GM19438 (cell line): ENCODE measurements at regions not wholly inside any gene's neighbourhood (a gene's known extent, or its start where the extent isn't known, plus 50 kb on each side); places are given as distances from the start of the nearest gene placed in this dataset.

Experiments used
- ATAC-seq: cut with Tn5 transposase; IDR thresholded peaks from one replicate; pipeline ENCODE4 v1.9.1; 2021; ENCODE audit warnings: low read depth; ENCODE audit not compliant: unreplicated experiment

DNA sequence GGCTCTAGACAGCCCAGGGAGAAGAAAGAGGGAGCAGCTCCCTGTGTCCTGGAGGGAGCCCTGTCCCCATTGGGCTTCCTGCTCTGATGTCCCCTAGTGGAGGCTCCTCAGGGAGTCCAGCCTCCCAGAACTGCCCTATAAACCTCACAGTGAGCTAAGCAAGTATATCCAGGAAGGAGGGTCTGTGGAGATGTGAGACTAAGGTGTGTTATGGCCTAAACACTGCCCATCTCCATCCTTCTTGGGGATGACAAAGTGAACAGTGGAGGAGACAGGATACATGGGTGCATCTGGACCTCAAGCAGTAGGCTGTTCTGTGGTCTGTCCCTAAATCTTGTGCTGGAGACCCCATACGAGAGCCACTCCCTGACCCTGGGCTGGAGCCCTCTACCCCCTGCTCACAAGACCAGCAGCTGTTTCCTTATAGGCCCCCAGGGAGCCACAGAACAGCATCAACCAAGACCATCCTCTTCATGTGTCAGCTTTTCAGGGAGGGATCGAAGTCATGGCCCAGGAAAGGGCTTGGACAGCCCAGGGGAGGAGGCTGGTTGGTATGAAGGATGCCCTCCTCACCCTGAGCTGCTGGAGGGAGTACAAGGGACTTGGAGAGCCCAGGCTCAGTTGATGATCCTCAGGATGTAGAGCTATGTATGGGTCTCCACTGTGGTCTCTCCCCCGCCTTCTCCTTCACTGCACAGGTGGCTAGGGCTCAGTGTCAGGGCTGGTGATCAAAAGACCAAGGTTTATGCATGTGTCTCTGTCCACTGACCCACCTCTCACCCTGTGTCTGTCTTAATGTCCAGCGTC lies 49.7 kb upstream of the TOP3B start:
- no peak for ATAC-seq
